Mammary epithelial cell (primary cell): ENCODE measurements at regions not wholly inside any gene's neighbourhood (a gene's known extent, or its start where the extent isn't known, plus 50 kb on each side); places are given as distances from the start of the nearest gene placed in this dataset.

Experiments
- EZH2 ChIP-seq: IDR thresholded peaks from 2 replicates; pipeline ENCODE4 v1.6.1; 2012; ENCODE audit warnings: low read length, inconsistent platforms, borderline replicate concordance
- TF ChIP-seq, protein P1 (sequence below), 2 donors: IDR thresholded peaks in 1 of 2; conservative IDR thresholded peaks in 1 of 2; 2 replicates each; pipeline ENCODE4 v1.5.1; 2011 to 2012; ENCODE audit warnings: inconsistent platforms in 2 of 2, low read length in 2 of 2, mild to moderate bottlenecking in 2 of 2, control low read depth in 1 of 2, low read depth in 1 of 2; ENCODE audit not compliant: insufficient read depth in 1 of 2; ENCODE audit errors: extremely low read depth in 1 of 2

DNA sequence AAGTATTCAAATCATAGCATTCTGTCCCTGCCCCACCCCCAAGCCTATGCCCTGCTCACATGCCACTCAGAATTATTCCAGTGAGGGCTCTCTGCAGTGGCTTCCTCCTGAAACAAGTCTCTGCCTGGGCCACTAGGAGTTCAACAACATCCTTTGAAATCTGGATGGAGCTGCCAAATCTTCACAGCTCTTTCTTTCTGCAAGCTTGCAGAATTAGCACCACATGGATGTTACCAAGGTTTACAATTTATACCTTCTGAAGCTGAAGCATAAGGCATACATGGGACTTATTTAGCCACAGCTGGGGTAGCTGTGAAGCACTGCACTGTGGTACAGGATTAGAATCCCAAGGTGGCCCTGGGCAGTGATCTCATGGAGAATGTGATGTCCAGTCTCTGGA, 577.5 kb downstream of the CD109 start:
- no peak for TF ChIP-seq EZH2
- TF ChIP-seq, protein P1, sequence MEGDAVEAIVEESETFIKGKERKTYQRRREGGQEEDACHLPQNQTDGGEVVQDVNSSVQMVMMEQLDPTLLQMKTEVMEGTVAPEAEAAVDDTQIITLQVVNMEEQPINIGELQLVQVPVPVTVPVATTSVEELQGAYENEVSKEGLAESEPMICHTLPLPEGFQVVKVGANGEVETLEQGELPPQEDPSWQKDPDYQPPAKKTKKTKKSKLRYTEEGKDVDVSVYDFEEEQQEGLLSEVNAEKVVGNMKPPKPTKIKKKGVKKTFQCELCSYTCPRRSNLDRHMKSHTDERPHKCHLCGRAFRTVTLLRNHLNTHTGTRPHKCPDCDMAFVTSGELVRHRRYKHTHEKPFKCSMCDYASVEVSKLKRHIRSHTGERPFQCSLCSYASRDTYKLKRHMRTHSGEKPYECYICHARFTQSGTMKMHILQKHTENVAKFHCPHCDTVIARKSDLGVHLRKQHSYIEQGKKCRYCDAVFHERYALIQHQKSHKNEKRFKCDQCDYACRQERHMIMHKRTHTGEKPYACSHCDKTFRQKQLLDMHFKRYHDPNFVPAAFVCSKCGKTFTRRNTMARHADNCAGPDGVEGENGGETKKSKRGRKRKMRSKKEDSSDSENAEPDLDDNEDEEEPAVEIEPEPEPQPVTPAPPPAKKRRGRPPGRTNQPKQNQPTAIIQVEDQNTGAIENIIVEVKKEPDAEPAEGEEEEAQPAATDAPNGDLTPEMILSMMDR (conservative IDR thresholded peaks at IDR 0.05 in 1 of 2, IDR thresholded peaks at IDR 0.05 in 1 of 2; ENCODE audit: extremely low read depth in 1 of 2, insufficient read depth in 1 of 2, low read depth in 1 of 2, low read length in 2 of 2), result no peak
